Activated CD8-positive, alpha-beta T cell treated with anti-CD3 and anti-CD28 coated beads, Interleukin-2, amount 10 ng/mL, durations not matched to agents 7 days and 5 days (primary cell): ENCODE measurements at regions not wholly inside any gene's neighbourhood (a gene's known extent, or its start where the extent isn't known, plus 50 kb on each side); places are given as distances from the start of the nearest gene placed in this dataset.

Experiments used
- ATAC-seq: fragments of 150-1000 bp; cut with Tn5 transposase; one replicate; pipeline ENCODE4 v1.10.0; 2021; ENCODE audit warnings: moderate library complexity
- CTCF ChIA-PET: fragments of 350-600 bp; sonication (Branson Sonifier 250); formaldehyde crosslinking; loops from one replicate; lab custom pipeline; 2021; ENCODE audit warnings: antibody characterized with exemption; lab: Charles Lee
- POLR2A ChIA-PET: fragments of 350-600 bp; sonication (Branson Sonifier 250); formaldehyde crosslinking; loops from one replicate; lab custom pipeline; 2021; ENCODE audit warnings: antibody characterized with exemption; lab: Charles Lee
- DNase-seq: peaks from one replicate; pipeline ENCODE4 v3.0.0-alpha.2; 2020
- H3K27ac Mint-ChIP-seq: one replicate; pipeline ENCODE4 v1.8.0; 2021; ENCODE audit warnings: mild to moderate bottlenecking, mixed read lengths
- H3K27me3 Mint-ChIP-seq: one replicate; pipeline ENCODE4 v1.8.0; 2021; ENCODE audit warnings: low read depth, mixed read lengths
- H3K36me3 Mint-ChIP-seq: one replicate; pipeline ENCODE4 v1.8.0; 2021; ENCODE audit warnings: low read depth, mixed read lengths
- H3K4me1 Mint-ChIP-seq: one replicate; pipeline ENCODE4 v1.8.0; 2021; ENCODE audit warnings: low read depth, mixed read lengths
- H3K4me3 Mint-ChIP-seq: one replicate; pipeline ENCODE4 v1.8.0; 2021; ENCODE audit warnings: mild to moderate bottlenecking, mixed read lengths
- H3K9me3 Mint-ChIP-seq: one replicate; pipeline ENCODE4 v1.8.0; 2022; ENCODE audit warnings: mixed read lengths; ENCODE audit not compliant: insufficient read depth

- Mint-ChIP-seq H3K27me3 (peaks cover 18% of the 10 kb centered on the region), H3K27ac (no peak overlapping the region), H3K9me3 (no peaks in the 10 kb centered on the region), H3K4me1 (peaks cover 10% of the 10 kb centered on the region), H3K36me3 (no peaks in the 10 kb centered on the region), H3K4me3 (no peak overlapping the region)
- ATAC-seq (no peak), DNase-seq (no peak)
- CTCF ChIA-PET, result no interaction called here
- POLR2A ChIA-PET, result no interaction called here
Observed at GRCh38 chr7:65250697-65251395, 122.8 kb upstream of the ZNF92 start.

GRCh38 chr7:65250216-65250615 lies 123.4 kb upstream of the ZNF92 start:
- DNase-seq, result no peak
- peaks cover 10% of the 10 kb centered on the region for H3K4me1 Mint-ChIP-seq
- ChIA-PET CTCF (interaction anchor here (0.6 kb wide), 1 partner anchor 1250 kb away, joined by 3 read pairs; no protein-coding TSS in a partner anchor), POLR2A (no interaction called here)
- H3K36me3 Mint-ChIP-seq, result no peaks in the 10 kb centered on the region
- no peak overlapping the region for H3K4me3 Mint-ChIP-seq
- no peak overlapping the region for H3K27ac Mint-ChIP-seq
- H3K9me3 Mint-ChIP-seq, result no peaks in the 10 kb centered on the region
- no peak for ATAC-seq
- peaks cover 18% of the 10 kb centered on the region for H3K27me3 Mint-ChIP-seq

- CTCF ChIA-PET, result no interaction called here
- peaks cover 7% of the 10 kb centered on the region for H3K4me1 Mint-ChIP-seq
- H3K36me3 Mint-ChIP-seq, result no peaks in the 10 kb centered on the region
- no peaks in the 10 kb centered on the region for H3K9me3 Mint-ChIP-seq
- no peak overlapping the region for H3K27ac Mint-ChIP-seq
- ATAC-seq (no peak), DNase-seq (peak; percentile 2)
- POLR2A ChIA-PET, result interaction anchor here (0.6 kb wide), 1 partner anchor 119 kb away, joined by 3 read pairs; no protein-coding TSS in a partner anchor
- H3K27me3 Mint-ChIP-seq, result peaks cover 12% of the 10 kb centered on the region
- no peak overlapping the region for H3K4me3 Mint-ChIP-seq
Observed at GRCh38 chr7:65247491-65247890, 126.2 kb upstream of the ZNF92 start.

- Mint-ChIP-seq H3K27ac (no peak overlapping the region), H3K4me1 (no peaks in the 10 kb centered on the region), H3K9me3 (no peaks in the 10 kb centered on the region), H3K36me3 (no peaks in the 10 kb centered on the region), H3K4me3 (no peak overlapping the region), H3K27me3 (peaks cover 11% of the 10 kb centered on the region)
- ChIA-PET POLR2A (no interaction called here), CTCF (no interaction called here)
- ATAC-seq, result peak; percentile 39
- DNase-seq, result peak; percentile 16
Observed at GRCh38 chr7:65239707-65240352, 133.8 kb upstream of the ZNF92 start.

DNA sequence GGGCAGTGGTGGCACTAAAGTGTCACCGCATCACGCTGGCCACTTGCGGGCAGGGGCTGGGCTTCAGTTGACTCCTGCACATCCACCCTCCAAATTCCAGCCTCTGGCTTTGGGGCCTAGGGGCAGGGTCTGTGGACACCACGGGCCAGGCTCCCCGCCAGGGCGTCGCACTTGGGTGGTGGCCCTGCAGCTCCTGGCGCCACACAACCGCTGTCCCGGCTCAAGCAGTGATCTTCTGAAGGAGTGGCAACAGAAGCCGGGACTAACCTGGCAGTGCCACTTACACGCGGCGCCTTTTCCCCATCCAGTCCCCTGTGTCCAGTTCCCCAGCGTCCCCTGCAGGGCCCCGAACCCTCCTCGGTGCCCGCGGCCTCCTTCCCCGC lies 134.3 kb upstream of the ZNF92 start:
- no peak overlapping the region for H3K4me3 Mint-ChIP-seq
- ChIA-PET POLR2A (no interaction called here), CTCF (no interaction called here)
- DNase-seq (no peak), ATAC-seq (no peak)
- H3K9me3 Mint-ChIP-seq, result no peaks in the 10 kb centered on the region
- H3K36me3 Mint-ChIP-seq, result no peaks in the 10 kb centered on the region
- H3K4me1 Mint-ChIP-seq, result peaks cover 1% of the 10 kb centered on the region
- H3K27ac Mint-ChIP-seq, result no peak overlapping the region
- H3K27me3 Mint-ChIP-seq, result peaks cover 11% of the 10 kb centered on the region

- Mint-ChIP-seq H3K9me3 (no peaks in the 10 kb centered on the region), H3K27ac (no peak overlapping the region), H3K36me3 (no peaks in the 10 kb centered on the region), H3K4me3 (no peak overlapping the region), H3K27me3 (peaks cover 11% of the 10 kb centered on the region), H3K4me1 (peaks cover 4% of the 10 kb centered on the region)
- ChIA-PET POLR2A (no interaction called here), CTCF (no interaction called here)
- no peak for ATAC-seq
- DNase-seq, result no peak
Observed at GRCh38 chr7:65238785-65239184, 134.9 kb upstream of the ZNF92 start.

GRCh38 chr7:65235586-65235985 lies 138.1 kb upstream of the ZNF92 start:
- H3K4me1 Mint-ChIP-seq, result peaks cover 10% of the 10 kb centered on the region
- H3K36me3 Mint-ChIP-seq, result no peaks in the 10 kb centered on the region
- H3K27ac Mint-ChIP-seq, result no peak overlapping the region
- ATAC-seq, result no peak
- no peak for DNase-seq
- H3K9me3 Mint-ChIP-seq, result no peaks in the 10 kb centered on the region
- ChIA-PET POLR2A (interaction anchor here (0.7 kb wide), 1 partner anchor 138 kb away, joined by 3 read pairs; the partner anchor contains the start of gene ZNF92), CTCF (no interaction called here)
- peaks cover 6% of the 10 kb centered on the region for H3K27me3 Mint-ChIP-seq
- H3K4me3 Mint-ChIP-seq, result no peak overlapping the region

DNA sequence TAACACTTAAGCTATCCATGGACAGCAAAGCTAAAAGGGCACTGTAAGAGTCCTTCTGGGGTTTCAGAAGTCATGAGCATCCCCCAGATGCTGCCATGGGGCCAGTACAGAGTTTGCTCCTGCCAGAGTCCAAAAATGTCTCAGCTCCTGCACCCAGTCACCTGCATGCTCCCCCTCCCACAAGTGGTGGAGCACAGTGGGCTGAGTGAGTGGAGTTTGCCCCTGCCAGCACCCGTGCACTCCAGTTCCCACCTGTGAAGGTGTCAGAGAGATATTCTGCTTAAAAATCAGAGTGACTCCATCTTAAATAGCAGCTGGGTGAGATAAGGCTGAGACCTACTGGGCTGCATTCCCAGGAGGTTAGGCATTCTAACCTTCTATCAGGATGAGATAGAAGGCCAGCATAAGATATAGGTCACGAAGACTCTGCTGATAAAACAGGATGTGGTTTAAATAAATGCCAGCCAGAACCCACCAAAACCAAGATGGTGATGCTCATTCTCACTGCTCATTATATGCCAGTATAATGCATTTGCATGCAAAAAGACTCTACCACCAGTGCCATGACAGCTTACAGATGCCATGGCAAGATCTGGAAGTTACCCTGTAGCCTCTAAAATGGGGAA lies 140.1 kb upstream of the ZNF92 start:
- ChIA-PET POLR2A (no interaction called here), CTCF (no interaction called here)
- DNase-seq, result no peak
- peaks cover 10% of the 10 kb centered on the region for H3K4me1 Mint-ChIP-seq
- no peak for ATAC-seq
- no peak overlapping the region for H3K4me3 Mint-ChIP-seq
- H3K27me3 Mint-ChIP-seq, result peaks cover 3% of the 10 kb centered on the region
- no peaks in the 10 kb centered on the region for H3K36me3 Mint-ChIP-seq
- H3K27ac Mint-ChIP-seq, result no peak overlapping the region
- no peaks in the 10 kb centered on the region for H3K9me3 Mint-ChIP-seq

DNA sequence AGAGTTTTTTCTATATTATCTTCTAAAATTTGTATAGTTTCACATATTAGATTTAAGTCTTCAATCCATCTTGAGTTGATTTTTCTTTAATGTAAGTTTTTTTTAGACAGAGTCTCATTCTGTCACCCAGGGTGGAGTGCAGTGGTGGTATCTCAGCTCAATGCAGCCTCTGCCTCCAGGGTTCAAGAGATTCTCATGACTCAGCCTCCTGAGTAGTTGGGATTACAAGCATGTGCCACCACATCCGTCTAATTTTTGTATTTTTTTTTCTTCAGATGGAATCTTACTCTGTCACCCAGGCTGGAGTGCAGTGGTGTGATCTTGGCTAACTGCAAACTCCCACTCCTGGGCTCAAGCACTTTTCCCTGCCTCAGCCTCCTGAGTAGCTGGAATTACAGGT lies 143.4 kb upstream of the ZNF92 start:
- ChIA-PET CTCF (interaction anchor here (0.7 to 1.8 kb wide), 3 partner anchors 9 to 78 kb away, joined by 3 to 5 read pairs (median 3); no protein-coding TSS in a partner anchor), POLR2A (no interaction called here)
- Mint-ChIP-seq H3K36me3 (no peaks in the 10 kb centered on the region), H3K4me3 (no peak overlapping the region), H3K27me3 (no peaks in the 10 kb centered on the region), H3K4me1 (peaks cover 10% of the 10 kb centered on the region), H3K27ac (no peak overlapping the region), H3K9me3 (no peaks in the 10 kb centered on the region)
- no peak for ATAC-seq
- no peak for DNase-seq

- peak; percentile 39 for DNase-seq
- Mint-ChIP-seq H3K9me3 (no peaks in the 10 kb centered on the region), H3K36me3 (no peaks in the 10 kb centered on the region), H3K27me3 (no peaks in the 10 kb centered on the region), H3K4me1 (no peaks in the 10 kb centered on the region), H3K27ac (no peak overlapping the region), H3K4me3 (no peak overlapping the region)
- ChIA-PET CTCF (no interaction called here), POLR2A (no interaction called here)
- ATAC-seq, result peak; percentile 71
Observed at GRCh38 chr7:65225422-65226006, 148.1 kb upstream of the ZNF92 start.

GRCh38 chr7:65222655-65223054 lies 151.0 kb upstream of the ZNF92 start:
- Mint-ChIP-seq H3K9me3 (no peaks in the 10 kb centered on the region), H3K27ac (no peak overlapping the region), H3K27me3 (no peaks in the 10 kb centered on the region), H3K4me1 (no peaks in the 10 kb centered on the region), H3K36me3 (no peaks in the 10 kb centered on the region), H3K4me3 (no peak overlapping the region)
- POLR2A ChIA-PET, result no interaction called here
- DNase-seq, result no peak
- CTCF ChIA-PET, result no interaction called here
- ATAC-seq, result no peak

DNA sequence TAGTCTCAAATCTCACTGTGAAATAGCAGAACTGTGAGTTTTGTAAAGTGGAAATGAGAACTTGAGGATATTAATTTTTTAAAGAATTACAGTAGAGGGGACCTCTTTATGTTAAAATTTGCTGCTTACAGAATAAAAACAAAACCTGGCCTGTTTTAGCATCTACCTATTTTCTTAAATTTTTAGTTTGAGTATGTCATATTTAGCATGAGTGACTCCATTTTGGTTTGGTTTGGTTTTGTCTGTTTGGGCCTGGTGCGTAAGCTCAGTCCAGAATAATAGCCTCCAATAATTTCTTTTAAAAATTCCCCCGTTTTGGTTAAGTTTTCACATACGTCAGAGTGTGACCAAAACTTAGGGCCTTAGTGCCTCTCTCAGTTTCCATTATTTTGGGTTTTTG lies 152.0 kb upstream of the ZNF92 start:
- no peaks in the 10 kb centered on the region for H3K4me1 Mint-ChIP-seq

More for the DNA sequence above, 152.0 kb upstream of the ZNF92 start:
- Mint-ChIP-seq H3K27ac (no peak overlapping the region), H3K9me3 (no peaks in the 10 kb centered on the region), H3K27me3 (no peaks in the 10 kb centered on the region), H3K4me3 (no peak overlapping the region), H3K36me3 (no peaks in the 10 kb centered on the region)
- DNase-seq (no peak), ATAC-seq (no peak)
- ChIA-PET CTCF (interaction anchor here (0.8 kb wide), 1 partner anchor 9 kb away, joined by 3 read pairs; no protein-coding TSS in a partner anchor), POLR2A (no interaction called here)
